GM12872 (cell line): ENCODE measurements at regions not wholly inside any gene's neighbourhood (a gene's known extent, or its start where the extent isn't known, plus 50 kb on each side); places are given as distances from the start of the nearest gene placed in this dataset.

Experiments
- CTCF ChIP-seq: IDR thresholded peaks from 3 replicates; pipeline ENCODE4 v1.5.1; 2011; ENCODE audit warnings: low read depth, mild to moderate bottlenecking, low read length, moderate library complexity; ENCODE audit not compliant: insufficient read depth

DNA sequence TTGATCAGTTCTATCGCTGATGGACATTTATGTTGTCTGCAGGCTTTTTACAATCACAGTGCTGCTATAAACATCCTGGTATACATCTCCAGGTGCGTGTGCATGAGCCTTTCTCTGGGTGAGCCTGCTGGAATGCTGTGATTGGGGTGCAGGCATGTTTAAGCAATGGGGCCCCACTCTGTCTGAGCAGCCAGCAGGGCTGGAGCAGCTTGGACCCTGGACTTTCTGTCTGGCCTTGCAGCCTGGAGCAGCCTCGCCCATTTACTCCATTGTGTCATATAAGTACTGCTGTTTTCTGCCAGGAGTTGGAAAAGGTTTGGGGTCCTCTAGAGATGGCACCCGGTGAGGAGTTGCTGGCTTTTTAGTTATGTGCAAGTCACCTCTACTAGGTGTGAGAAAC lies 199.0 kb downstream of the KIF26A start:
- no peak for TF ChIP-seq CTCF

DNA sequence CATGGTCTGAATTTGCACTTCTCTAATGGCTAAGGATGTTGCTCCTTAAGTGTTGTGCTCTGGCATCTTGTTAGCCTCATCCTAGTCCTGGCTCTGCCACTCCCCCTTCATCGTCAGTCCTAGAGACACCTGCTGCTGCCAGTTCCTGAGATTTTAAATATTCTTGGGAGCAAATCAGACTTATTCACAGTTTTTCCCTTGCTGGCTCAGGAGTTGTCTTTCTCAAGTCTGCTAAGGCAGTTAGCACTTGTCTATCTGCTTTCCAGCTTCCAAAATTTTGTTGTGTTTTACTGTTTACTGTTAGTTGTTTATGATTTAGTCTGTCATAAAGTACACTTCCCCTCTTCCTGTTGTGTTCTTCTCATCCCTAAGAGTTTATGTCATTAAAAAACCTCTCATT lies 201.0 kb downstream of the KIF26A start:
- no peak for TF ChIP-seq CTCF

- TF ChIP-seq CTCF, result no peak
Measured at GRCh38 chr14:104339829-104340228, 201.4 kb downstream of the KIF26A start.

GRCh38 chr14:104341532-104342434 lies 203.4 kb downstream of the KIF26A start:
- TF ChIP-seq CTCF, result peak; percentile 27; the same call in 1 of the 3 replicates

DNA sequence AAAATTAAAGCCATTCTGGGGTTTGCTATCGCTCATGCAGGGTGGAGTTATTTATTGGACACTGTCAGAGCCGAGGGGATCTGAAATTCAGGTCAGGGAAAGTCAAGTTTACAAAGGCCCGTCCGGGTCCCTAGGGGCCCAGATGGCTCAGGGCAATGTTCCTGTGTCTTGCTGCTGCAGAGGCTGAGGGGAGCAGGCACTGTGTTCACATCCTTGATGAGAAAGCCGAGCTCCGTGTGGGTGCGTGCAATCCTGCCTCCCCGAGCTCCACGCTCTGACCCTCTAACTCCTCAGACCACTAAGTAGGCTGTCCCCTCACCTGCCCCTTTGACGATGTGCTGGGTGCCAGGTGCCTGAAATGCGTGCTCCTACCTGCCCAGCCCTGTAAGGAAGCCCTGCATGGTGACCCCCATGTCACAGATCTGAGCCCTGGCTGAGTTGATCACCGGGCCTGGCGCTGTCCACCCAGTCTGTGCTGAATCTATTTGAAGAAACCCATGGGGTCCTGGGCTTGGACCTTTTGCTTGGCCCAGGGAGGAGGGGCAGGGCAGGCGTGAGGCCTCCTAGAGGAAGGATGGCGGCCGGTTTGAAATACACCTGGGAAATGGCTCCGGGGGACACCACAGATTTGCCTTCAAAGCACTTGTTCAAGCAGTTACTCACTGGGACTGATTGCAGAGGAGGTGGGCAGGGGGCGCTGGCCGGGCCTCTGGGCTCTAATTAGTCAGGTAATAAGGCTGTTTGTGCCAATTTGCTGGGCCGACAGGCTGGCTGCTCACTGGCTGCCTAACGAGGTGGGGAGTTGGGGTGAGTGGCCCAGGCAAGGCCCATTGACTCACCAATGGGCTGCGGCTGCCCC lies 204.3 kb downstream of the KIF26A start:
- no peak for TF ChIP-seq CTCF

DNA sequence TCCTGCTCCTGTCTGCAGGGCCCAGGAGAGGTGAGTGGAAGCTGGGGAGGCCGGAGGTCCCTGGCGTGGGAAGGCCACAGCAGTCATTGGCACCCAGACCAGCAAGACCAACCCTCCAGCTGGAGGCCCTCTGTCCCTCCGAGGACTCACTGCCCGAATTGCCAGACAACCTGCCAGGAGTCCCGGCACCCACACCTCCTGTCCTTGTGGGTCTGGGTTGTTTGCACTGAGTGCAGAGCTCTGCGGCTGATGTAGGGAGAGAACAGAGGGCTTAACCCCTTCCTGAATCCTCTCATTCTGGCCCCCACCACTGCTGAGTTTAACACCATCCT lies 204.9 kb downstream of the KIF26A start:
- no peak for TF ChIP-seq CTCF

GRCh38 chr14:104343690-104344640 lies 205.6 kb downstream of the KIF26A start:
- no peak for TF ChIP-seq CTCF
